SH-SY5Y (cell line): ENCODE measurements at regions not wholly inside any gene's neighbourhood (a gene's known extent, or its start where the extent isn't known, plus 50 kb on each side); places are given as distances from the start of the nearest gene placed in this dataset.

ENCODE experiments used
- GATA2 ChIP-seq: IDR thresholded peaks from 2 replicates; pipeline ENCODE4 v1.6.1; 2011; ENCODE audit warnings: mild to moderate bottlenecking, low read depth, low read length
- GATA3 ChIP-seq: IDR thresholded peaks from 2 replicates; pipeline ENCODE4 v1.6.1; 2011; ENCODE audit warnings: low read depth, mild to moderate bottlenecking, low read length, moderate library complexity

DNA sequence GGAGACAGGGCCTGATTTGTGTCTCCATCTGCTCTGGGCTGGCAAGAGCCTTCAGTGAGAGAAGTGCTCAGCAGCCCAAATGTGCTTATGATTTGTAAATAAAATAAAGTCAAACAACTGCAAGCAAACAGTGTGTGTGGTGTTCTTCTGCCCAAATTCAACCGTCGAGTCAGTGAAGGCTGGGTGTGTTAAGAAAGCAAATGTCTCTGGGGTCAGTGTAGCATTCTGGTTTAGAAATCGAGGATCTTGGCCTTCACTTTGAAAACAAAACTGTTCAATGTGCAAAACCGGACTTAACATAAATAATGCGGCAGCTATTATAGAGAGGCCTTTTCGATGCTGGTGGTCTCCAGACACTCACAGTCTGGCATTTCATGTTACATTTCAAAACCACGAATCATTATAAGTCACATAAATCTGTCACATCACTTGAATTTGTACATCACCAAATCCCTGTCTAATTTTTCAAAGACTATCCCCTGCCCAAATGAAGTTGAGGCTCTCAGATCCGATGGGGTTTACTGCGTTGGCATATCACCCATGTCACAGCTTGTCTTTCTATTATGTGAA, 158.6 kb upstream of the MYOCD start:
- TF ChIP-seq GATA3 (no peak), GATA2 (no peak)

DNA sequence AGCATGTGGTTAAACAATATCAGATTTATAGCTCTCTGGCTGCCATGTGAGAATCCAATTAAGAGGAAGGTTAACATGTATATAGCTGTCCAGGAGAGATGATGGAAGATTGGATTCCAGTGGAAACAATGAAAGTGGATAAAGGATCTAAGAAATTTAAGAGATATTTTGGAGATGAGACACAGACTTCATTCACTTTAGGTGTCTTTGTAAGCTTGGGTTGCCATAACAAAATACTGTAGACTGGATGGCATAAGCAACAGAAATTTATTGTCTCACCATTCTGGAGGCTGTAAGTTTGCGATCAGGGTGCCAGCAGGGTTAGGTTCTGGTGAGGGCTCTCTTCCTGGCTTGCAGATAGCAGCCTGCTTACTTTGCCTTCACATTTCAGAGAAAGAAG, 155.9 kb upstream of the MYOCD start:
- TF ChIP-seq GATA3 (no peak), GATA2 (no peak)

DNA sequence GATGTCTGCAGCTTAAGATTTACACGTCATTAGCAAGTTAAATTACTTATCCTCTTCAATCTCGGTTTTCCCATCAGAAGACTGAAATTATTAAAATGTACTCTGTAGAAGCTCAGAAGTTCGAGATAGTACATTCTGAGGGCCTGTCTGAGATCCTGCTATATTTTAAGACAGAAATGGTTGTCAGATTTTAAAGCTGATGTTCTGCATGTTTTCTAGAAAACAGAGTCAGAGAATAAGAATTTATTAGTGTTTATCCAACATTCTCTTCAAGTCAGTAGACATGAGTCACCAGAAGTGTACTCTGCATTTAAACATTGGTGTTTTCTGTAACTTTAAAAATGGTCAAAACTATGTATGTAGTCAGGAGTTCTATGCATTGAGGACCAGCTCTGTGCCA, 155.2 kb upstream of the MYOCD start:
- TF ChIP-seq GATA3 (no peak), GATA2 (no peak)

DNA sequence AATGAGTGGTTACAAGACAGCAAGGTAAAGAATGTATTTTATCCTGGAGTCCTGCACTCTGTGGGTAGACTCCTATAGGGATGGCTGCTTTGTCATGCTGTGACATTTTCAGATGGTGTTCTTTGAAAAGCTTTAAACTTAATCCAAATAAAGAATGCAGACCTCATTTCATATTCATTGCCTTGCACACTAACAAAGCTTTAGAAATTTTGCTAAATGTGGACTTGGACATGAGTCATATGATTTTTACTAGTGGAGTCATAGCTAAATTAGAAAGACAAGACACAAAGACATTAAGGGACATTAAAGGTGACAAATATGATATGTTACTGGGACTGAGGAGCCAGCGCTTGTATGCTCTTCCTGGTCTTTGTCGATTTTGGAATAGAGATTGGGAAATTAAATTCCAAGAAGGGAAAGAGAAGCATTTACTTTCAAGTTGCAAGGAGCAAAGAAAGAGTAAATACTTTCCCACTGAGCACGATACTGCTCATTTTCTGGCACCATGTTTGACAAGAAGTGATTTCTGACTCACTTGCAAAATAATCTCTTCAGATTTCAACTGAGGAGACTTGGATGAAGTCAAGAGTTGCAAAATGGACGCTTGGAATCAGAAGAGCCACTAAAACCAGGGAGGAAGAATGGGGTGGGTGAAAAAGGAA, 152.9 kb upstream of the MYOCD start:
- no peak for TF ChIP-seq GATA2
- no peak for TF ChIP-seq GATA3

- TF ChIP-seq GATA3 (no peak), GATA2 (no peak)
Measured at GRCh38 chr17:12514596-12514995, 151.1 kb upstream of the MYOCD start.

GRCh38 chr17:12519956-12520594, 145.6 kb upstream of the MYOCD start:
- TF ChIP-seq GATA3 = no peak
- no peak for TF ChIP-seq GATA2

DNA sequence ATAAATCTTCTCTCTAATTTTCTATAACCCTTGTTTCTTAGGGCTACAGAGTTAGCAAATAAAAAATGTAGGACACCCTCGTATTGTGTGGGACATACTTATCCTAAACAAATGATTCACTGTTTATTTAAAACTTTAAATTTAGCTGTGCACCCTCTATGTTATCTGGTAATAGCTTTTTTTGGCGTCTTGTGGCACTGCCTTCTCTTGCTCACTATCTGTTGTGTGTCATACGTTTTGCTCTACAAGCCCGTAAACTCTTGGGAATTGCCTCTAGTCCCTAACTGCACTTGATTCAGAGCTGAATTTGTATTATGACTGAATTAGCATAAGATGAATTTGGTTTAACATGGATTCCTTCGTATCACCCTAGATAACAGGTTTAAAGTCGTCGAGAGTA, 144.3 kb upstream of the MYOCD start:
- TF ChIP-seq GATA3 (no peak), GATA2 (no peak)

- TF ChIP-seq GATA2 (no peak), GATA3 (no peak)
Measured at GRCh38 chr17:12522336-12522735, 143.4 kb upstream of the MYOCD start.

DNA sequence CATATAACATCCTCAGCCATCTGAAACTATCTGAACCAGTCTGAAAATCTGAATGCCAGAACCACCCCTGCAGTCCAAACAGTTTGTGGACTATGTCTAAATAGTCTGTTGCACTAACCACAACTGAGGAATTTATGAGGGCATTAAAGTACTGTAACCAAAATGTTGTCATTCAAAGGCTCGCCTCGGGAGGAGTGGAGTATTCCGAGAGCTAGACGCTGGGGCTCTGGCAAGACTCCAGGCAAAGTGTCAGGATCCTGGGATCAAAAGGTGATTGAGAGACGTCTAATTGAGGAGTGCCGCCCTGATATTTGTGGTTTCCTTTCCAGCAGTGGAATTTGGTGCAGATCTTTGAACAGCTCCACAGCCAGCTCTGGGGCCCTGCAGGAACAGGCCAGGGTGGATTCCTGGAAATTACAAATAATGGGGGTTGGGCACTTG, 142.9 kb upstream of the MYOCD start:
- no peak for TF ChIP-seq GATA2
- no peak for TF ChIP-seq GATA3

- TF ChIP-seq GATA2 = no peak
- no peak for TF ChIP-seq GATA3
Measured at GRCh38 chr17:12523244-12523643, 142.4 kb upstream of the MYOCD start.

DNA sequence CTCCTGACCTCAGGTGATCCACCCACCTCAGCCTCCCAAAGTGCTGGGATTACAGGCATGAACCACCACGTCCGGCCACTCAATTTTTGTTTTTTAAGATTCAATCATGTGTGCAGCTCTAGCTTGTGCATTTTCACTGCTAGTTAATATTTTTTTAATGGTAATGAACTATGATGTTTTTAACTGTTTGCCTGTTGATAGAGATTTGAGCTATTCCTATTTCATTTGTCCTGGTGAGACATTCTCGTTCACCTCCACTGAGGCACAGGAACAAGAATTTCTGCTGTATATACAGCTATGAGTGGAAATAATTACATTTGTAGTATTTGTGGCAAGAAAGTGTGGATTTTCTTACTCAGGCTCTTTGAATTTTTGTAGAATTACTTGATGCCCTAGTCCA, 137.7 kb upstream of the MYOCD start:
- TF ChIP-seq GATA3 (no peak), GATA2 (no peak)

DNA sequence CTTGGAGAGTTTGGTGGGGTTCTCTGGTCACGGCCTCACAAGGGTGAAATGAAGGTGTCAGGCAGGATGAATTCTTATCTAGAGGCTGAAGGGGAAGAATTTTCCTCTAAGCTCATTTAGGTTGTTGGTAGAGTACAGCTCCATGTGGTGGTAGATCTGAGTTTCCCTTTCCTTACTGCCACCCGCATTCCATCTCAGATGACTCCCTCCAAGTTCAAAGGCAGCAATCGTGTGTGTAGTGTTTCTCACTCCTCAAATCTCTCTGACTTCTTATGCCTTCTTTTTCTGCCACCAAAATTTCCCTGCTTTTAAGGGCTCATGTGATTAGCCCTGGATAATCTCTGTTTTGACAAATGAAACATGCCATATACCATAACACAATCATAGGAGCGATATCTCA, 135.5 kb upstream of the MYOCD start:
- no peak for TF ChIP-seq GATA3

DNA sequence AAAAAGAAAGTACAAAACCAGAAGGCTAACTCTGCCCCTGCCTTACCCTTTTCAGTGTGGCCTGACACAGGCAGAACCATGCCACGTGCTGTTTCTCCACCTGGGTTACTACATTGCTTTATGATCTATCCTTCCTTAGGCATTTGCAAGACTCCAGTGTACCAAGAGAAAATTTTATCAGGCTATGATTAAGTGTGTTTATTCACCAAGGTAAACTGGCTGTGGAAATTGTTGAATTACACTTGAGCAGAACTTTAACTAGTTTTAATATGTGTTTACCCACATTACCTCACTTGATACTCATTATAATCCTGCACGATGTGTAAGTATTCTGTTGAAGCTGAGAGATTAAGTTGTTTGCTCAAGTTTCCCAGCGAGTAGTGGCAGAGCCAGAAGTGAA, 129.7 kb upstream of the MYOCD start:
- TF ChIP-seq GATA2 = no peak
- no peak for TF ChIP-seq GATA3

GRCh38 chr17:12536472-12536871, 129.2 kb upstream of the MYOCD start:
- TF ChIP-seq GATA3 (no peak), GATA2 (no peak)

DNA sequence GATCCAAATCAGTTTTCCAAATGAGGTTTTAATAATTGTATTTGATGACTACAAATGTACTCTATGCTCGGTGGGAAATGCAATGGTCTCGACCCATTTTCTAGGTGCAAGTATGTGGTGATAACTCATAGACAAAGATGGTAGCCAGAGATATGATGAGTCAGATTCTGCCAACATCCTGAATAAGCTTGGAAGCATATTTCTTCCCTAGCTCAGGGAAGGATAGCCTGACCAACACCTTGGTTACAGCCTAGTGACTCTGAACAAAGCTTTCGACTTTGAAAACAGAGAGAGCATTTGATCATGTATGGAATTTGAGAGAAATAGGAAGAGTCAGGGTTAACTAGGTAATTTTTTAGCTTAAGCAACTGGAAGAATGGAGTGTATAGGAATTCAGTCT, 128.3 kb upstream of the MYOCD start:
- TF ChIP-seq GATA3 (no peak), GATA2 (no peak)
